H9 (cell line): ENCODE measurements at regions not wholly inside any gene's neighbourhood (a gene's known extent, or its start where the extent isn't known, plus 50 kb on each side); places are given as distances from the start of the nearest gene placed in this dataset.

Experiments used
- DNase-seq: peaks from one replicate; pipeline ENCODE4 v3.0.0-alpha.2; 2017
- H2AFZ ChIP-seq: one replicate; pipeline ENCODE4 v1.6.1; 2013; ENCODE audit warnings: mild to moderate bottlenecking, low read length, control low read depth, moderate library complexity
- H2AK5ac ChIP-seq: 2 replicates; pipeline ENCODE4 v1.6.1; 2013; ENCODE audit warnings: low read length, control low read depth, mixed read lengths; ENCODE audit not compliant: insufficient read length
- H2BK120ac ChIP-seq: one replicate; pipeline ENCODE4 v1.6.1; 2013; ENCODE audit warnings: low read depth, mild to moderate bottlenecking, low read length, control low read depth, inconsistent platforms; ENCODE audit not compliant: poor library complexity, severe bottlenecking
- H2BK12ac ChIP-seq: 2 replicates; pipeline ENCODE4 v1.6.1; 2013; ENCODE audit warnings: low read length, control low read depth, mixed read lengths, low read depth; ENCODE audit not compliant: insufficient read length
- H2BK15ac ChIP-seq: 2 replicates; pipeline ENCODE4 v1.6.1; 2013; ENCODE audit warnings: low read depth, low read length, control low read depth
- H2BK20ac ChIP-seq: one replicate; pipeline ENCODE4 v1.6.1; 2013; ENCODE audit warnings: low read depth, mild to moderate bottlenecking, low read length, control low read depth, inconsistent platforms; ENCODE audit not compliant: poor library complexity, severe bottlenecking
- H2BK5ac ChIP-seq: 2 replicates; pipeline ENCODE4 v1.6.1; 2013; ENCODE audit warnings: low read length, control low read depth, mixed read lengths; ENCODE audit not compliant: insufficient read length
- H3K14ac ChIP-seq: 2 replicates; pipeline ENCODE4 v1.6.1; 2013; ENCODE audit warnings: low read length, control low read depth; ENCODE audit not compliant: insufficient read depth
- H3K18ac ChIP-seq: 2 replicates; pipeline ENCODE4 v1.6.1; 2013; ENCODE audit warnings: low read depth, mild to moderate bottlenecking, mixed read lengths, low read length, control low read depth; ENCODE audit not compliant: insufficient read length
- H3K23ac ChIP-seq: 2 replicates; pipeline ENCODE4 v1.6.1; 2013; ENCODE audit warnings: low read length, control low read depth, mixed read lengths, low read depth; ENCODE audit not compliant: insufficient read length
- H3K23me2 ChIP-seq: 2 replicates; pipeline ENCODE4 v1.6.1; 2013; ENCODE audit warnings: low read depth, mild to moderate bottlenecking, mixed read lengths, low read length, control low read depth; ENCODE audit not compliant: insufficient read length, poor library complexity, severe bottlenecking
- H3K27ac ChIP-seq: 2 replicates; pipeline ENCODE4 v1.5.1; 2013; ENCODE audit warnings: low read length, control low read depth, mixed read lengths, low read depth; ENCODE audit not compliant: insufficient read length
- H3K27me3 ChIP-seq: 2 replicates; pipeline ENCODE4 v1.6.1; 2013; ENCODE audit warnings: low read length, control low read depth, inconsistent platforms; ENCODE audit not compliant: insufficient read depth
- H3K4ac ChIP-seq: 2 replicates; pipeline ENCODE4 v1.6.1; 2013; ENCODE audit warnings: low read depth, mild to moderate bottlenecking, control low read depth, inconsistent platforms, low read length, moderate library complexity
- H3K4me1 ChIP-seq: 2 replicates; pipeline ENCODE4 v1.6.1; 2013; ENCODE audit warnings: low read length, control low read depth, inconsistent platforms; ENCODE audit not compliant: insufficient read depth
- H3K4me2 ChIP-seq: 2 replicates; pipeline ENCODE4 v1.6.1; 2013; ENCODE audit warnings: low read length, control low read depth, mixed read lengths; ENCODE audit not compliant: insufficient read length, insufficient read depth
- H3K56ac ChIP-seq: 2 replicates; pipeline ENCODE4 v1.6.1; 2013; ENCODE audit warnings: low read depth, mild to moderate bottlenecking, mixed read lengths, low read length, control low read depth; ENCODE audit not compliant: insufficient read length
- H3K79me1 ChIP-seq: 2 replicates; pipeline ENCODE4 v1.6.1; 2013; ENCODE audit warnings: low read depth, mild to moderate bottlenecking, moderate library complexity, low read length, control low read depth, inconsistent platforms; ENCODE audit not compliant: insufficient read depth, poor library complexity, severe bottlenecking
- H3K79me2 ChIP-seq: 2 replicates; pipeline ENCODE4 v1.6.1; 2013; ENCODE audit warnings: low read length, control low read depth, inconsistent platforms; ENCODE audit not compliant: insufficient read depth
- H3K9ac ChIP-seq: 2 replicates; pipeline ENCODE4 v1.6.1; 2013; ENCODE audit warnings: low read length, control low read depth, mixed read lengths; ENCODE audit not compliant: insufficient read length; ENCODE audit errors: extremely low read depth
- H3K9me3 ChIP-seq: one replicate; pipeline ENCODE4 v1.6.1; 2013; ENCODE audit warnings: low read depth, low read length, inconsistent platforms; ENCODE audit not compliant: control insufficient read depth
- H3T11ph ChIP-seq: one replicate; pipeline ENCODE4 v1.6.1; 2013; ENCODE audit warnings: mild to moderate bottlenecking, low read length, control low read depth, inconsistent platforms
- H4K20me1 ChIP-seq: one replicate; pipeline ENCODE4 v1.6.1; 2013; ENCODE audit not compliant: control insufficient read depth, insufficient read length, insufficient read depth
- H4K5ac ChIP-seq: 2 replicates; pipeline ENCODE4 v1.6.1; 2013; ENCODE audit warnings: low read depth, mild to moderate bottlenecking, mixed read lengths, low read length, control low read depth; ENCODE audit not compliant: insufficient read length
- H4K8ac ChIP-seq: replicated peaks from 2 replicates; pipeline ENCODE4 v1.6.1; 2013; ENCODE audit warnings: low read length, control low read depth, mixed read lengths, low read depth; ENCODE audit not compliant: insufficient read length
- H4K91ac ChIP-seq: 2 replicates; pipeline ENCODE4 v1.6.1; 2013; ENCODE audit warnings: low read depth, mild to moderate bottlenecking, moderate library complexity, mixed read lengths, low read length, control low read depth; ENCODE audit not compliant: insufficient read length
- H3K27ac Mint-ChIP-seq, 3 experiments: 2 replicates in 2 of 3; 3 replicates in 1 of 3; pipeline ENCODE4 v1.8.0; 2020 to 2021; ENCODE audit warnings: mixed read lengths in 3 of 3, mild to moderate bottlenecking in 1 of 3, moderate library complexity in 1 of 3
- H3K27me3 Mint-ChIP-seq: 2 replicates; pipeline ENCODE4 v1.8.0; 2021; ENCODE audit warnings: low read depth, mild to moderate bottlenecking, moderate library complexity, mixed read lengths
- H3K36me3 Mint-ChIP-seq, 3 experiments: 2 replicates in 2 of 3; 3 replicates in 1 of 3; pipeline ENCODE4 v1.8.0; 2020 to 2021; ENCODE audit warnings: low read depth in 3 of 3, mixed read lengths in 3 of 3; ENCODE audit not compliant: insufficient read depth in 1 of 3
- H3K4me1 Mint-ChIP-seq, 2 experiments: 2 replicates each; pipeline ENCODE4 v1.8.0; 2020; ENCODE audit warnings: mixed read lengths in 2 of 2
- H3K4me3 Mint-ChIP-seq, 2 experiments: 2 replicates in 1 of 2; 3 replicates in 1 of 2; pipeline ENCODE4 v1.8.0; 2020 to 2021; ENCODE audit warnings: mild to moderate bottlenecking in 2 of 2, mixed read lengths in 2 of 2, moderate library complexity in 1 of 2
- H3K9me3 Mint-ChIP-seq, 2 experiments: 2 replicates in 1 of 2; 3 replicates in 1 of 2; pipeline ENCODE4 v1.8.0; 2020; ENCODE audit warnings: mild to moderate bottlenecking in 2 of 2, mixed read lengths in 2 of 2, moderate library complexity in 1 of 2
- CTCF ChIP-seq: fragments of 200-600 bp; sonication (generic); conservative IDR thresholded peaks from 3 replicates; pipeline ENCODE4 v1.8.0; 2021; ENCODE audit warnings: antibody characterized with exemption, mild to moderate bottlenecking
- WGBS: extraction: QIAGEN DNeasy Blood & Tissue Kit; methylation state at CpG from one replicate; pipeline ENCODE4 v1.1.7; 2013; ENCODE audit warnings: missing lambda C conversion rate, low lambda C conversion rate, mixed read lengths; ENCODE audit not compliant: insufficient read length; ENCODE audit errors: extremely low coverage; 5-methylcytosine and 5-hydroxymethylcytosine counted together

- H3K14ac ChIP-seq = no peak overlapping the region
- no peak overlapping the region for H3K27ac ChIP-seq
- H2BK20ac ChIP-seq = no peak overlapping the region
- H4K91ac ChIP-seq = no peak overlapping the region
- H4K20me1 ChIP-seq = no peaks in the 10 kb centered on the region
- no peaks in the 10 kb centered on the region for H3K79me1 ChIP-seq
- H3K18ac ChIP-seq = no peak overlapping the region
- no peak overlapping the region for H3K9ac ChIP-seq
- no peak overlapping the region for H2AFZ ChIP-seq
- no peak overlapping the region for H3K56ac ChIP-seq
- no peak overlapping the region for H2BK120ac ChIP-seq
- no peak overlapping the region for H2BK12ac ChIP-seq
- WGBS = no CpG with 5 or more reads among the region's 3 CpGs
- no peak for TF ChIP-seq CTCF
- H3K23me2 ChIP-seq = no peaks in the 10 kb centered on the region
- no peaks in the 10 kb centered on the region for H3K9me3 ChIP-seq
- no peak overlapping the region for H3K4me2 ChIP-seq
- Mint-ChIP-seq H3K4me3 (no peak overlapping the region), H3K27ac (no peak overlapping the region), H3K9me3 (peaks cover 3 to 12% of the 10 kb centered on the region in 2 experiments; a peak in 4 of 5 replicates), H3K4me1 (no peaks in the 10 kb centered on the region), H3K36me3 (peaks cover 3 to 8% (median 3%) of the 10 kb centered on the region in 3 experiments; a peak in 4 of 7 replicates), H3K27me3 (no peaks in the 10 kb centered on the region)
- H3K79me2 ChIP-seq = no peaks in the 10 kb centered on the region
- H3K23ac ChIP-seq = no peak overlapping the region
- H3T11ph ChIP-seq = no peak overlapping the region
- H3K27me3 ChIP-seq = no peaks in the 10 kb centered on the region
- no peak overlapping the region for H2BK15ac ChIP-seq
- H2AK5ac ChIP-seq = no peak overlapping the region
- no peak overlapping the region for H3K4ac ChIP-seq
- H4K8ac ChIP-seq = no peak overlapping the region
- H3K4me1 ChIP-seq = no peaks in the 10 kb centered on the region
- no peak overlapping the region for H2BK5ac ChIP-seq
- H4K5ac ChIP-seq = no peak overlapping the region
- no peak for DNase-seq
These were observed 695.7 kb upstream of the GJE1 start for GRCh38 chr6:141437011-141437410.
